ENCODE measurements at regions not wholly inside any gene's neighbourhood (a gene's known extent, or its start where the extent isn't known, plus 50 kb on each side); places are given as distances from the start of the nearest gene placed in this dataset.

- no peak overlapping the region for H3K4me3 ChIP-seq (ENCODE audit: low read length)
- intact Hi-C loops (cut with micrococcal nuclease), result no loop called here
- H2AFZ ChIP-seq (ENCODE audit: low read length), result no peak overlapping the region
- no peak overlapping the region for H3K27ac ChIP-seq (ENCODE audit: low read length)
- no peak overlapping the region for H3K9ac ChIP-seq (ENCODE audit: low read length)
- no peaks in the 10 kb centered on the region for H3K9me3 ChIP-seq (ENCODE audit: low read length)
- H3K9me2 ChIP-seq (replicated peaks; ENCODE audit: low read length), result no peaks in the 10 kb centered on the region
- ChIA-PET POLR2A (ENCODE audit: unreplicated experiment) (no interaction called here), CTCF (no interaction called here)
- DNase-seq (no peak), ATAC-seq (no peak)
- no peak for TF ChIP-seq EZH2phosphoT487 (IDR thresholded peaks at IDR 0.05; ENCODE audit: borderline replicate concordance, low read length)
- TF ChIP-seq CTCF (conservative IDR thresholded peaks at IDR 0.05; ENCODE audit: low read depth, low read length), result no peak
- TF ChIP-seq EZH2 (IDR thresholded peaks at IDR 0.05; ENCODE audit: low read length, unreplicated experiment), result no peak
- H3K36me3 ChIP-seq (ENCODE audit: low read depth, low read length), result no peaks in the 10 kb centered on the region
- H3F3A ChIP-seq (ENCODE audit: low read length, unreplicated experiment), result no peaks in the 10 kb centered on the region
- H3K79me2 ChIP-seq (ENCODE audit: low read length), result no peaks in the 10 kb centered on the region
- no peaks in the 10 kb centered on the region for H3K4me1 ChIP-seq (ENCODE audit: insufficient read depth, low read length)
- no peaks in the 10 kb centered on the region for H4K20me1 ChIP-seq (ENCODE audit: low read length)
- BruUV-seq (replicated peaks), result no TSS peak
- H3K4me2 ChIP-seq (ENCODE audit: low read length), result no peak overlapping the region
- no peaks in the 10 kb centered on the region for H3K27me3 ChIP-seq (ENCODE audit: low read length)
These were observed 191.7 kb upstream of the FERD3L start for GRCh38 chr7:19336836-19337383.

- Histone ChIP-seq H3K4me2 (ENCODE audit: low read length) (no peak overlapping the region), H3F3A (ENCODE audit: low read length, unreplicated experiment) (no peaks in the 10 kb centered on the region), H3K4me1 (ENCODE audit: insufficient read depth, low read length) (no peaks in the 10 kb centered on the region), H2AFZ (ENCODE audit: low read length) (no peak overlapping the region), H3K36me3 (ENCODE audit: low read depth, low read length) (no peaks in the 10 kb centered on the region), H3K4me3 (ENCODE audit: low read length) (no peak overlapping the region), H4K20me1 (ENCODE audit: low read length) (no peaks in the 10 kb centered on the region), H3K27me3 (ENCODE audit: low read length) (no peaks in the 10 kb centered on the region), H3K9ac (ENCODE audit: low read length) (no peak overlapping the region), H3K9me3 (ENCODE audit: low read length) (no peaks in the 10 kb centered on the region), H3K27ac (ENCODE audit: low read length) (no peak overlapping the region), H3K79me2 (ENCODE audit: low read length) (no peaks in the 10 kb centered on the region), H3K9me2 (replicated peaks; ENCODE audit: low read length) (no peaks in the 10 kb centered on the region)
- CTCF ChIA-PET, result no interaction called here
- TF ChIP-seq EZH2 (IDR thresholded peaks at IDR 0.05; ENCODE audit: low read length, unreplicated experiment) (no peak), EZH2phosphoT487 (IDR thresholded peaks at IDR 0.05; ENCODE audit: borderline replicate concordance, low read length) (no peak), CTCF (conservative IDR thresholded peaks at IDR 0.05; ENCODE audit: low read depth, low read length) (no peak)
- no TSS peak for BruUV-seq (replicated peaks)
- POLR2A ChIA-PET (ENCODE audit: unreplicated experiment), result no interaction called here
- intact Hi-C loops (cut with micrococcal nuclease), result no loop called here
- DNase-seq (no peak), ATAC-seq (no peak)
These were observed 188.5 kb upstream of the FERD3L start for GRCh38 chr7:19333706-19334105.

- Histone ChIP-seq H3K4me3 (ENCODE audit: low read length) (no peak overlapping the region), H2AFZ (ENCODE audit: low read length) (no peak overlapping the region), H3K79me2 (ENCODE audit: low read length) (no peaks in the 10 kb centered on the region), H3K9ac (ENCODE audit: low read length) (no peak overlapping the region), H3K9me2 (replicated peaks; ENCODE audit: low read length) (no peaks in the 10 kb centered on the region), H3F3A (ENCODE audit: low read length, unreplicated experiment) (no peaks in the 10 kb centered on the region), H3K4me1 (ENCODE audit: insufficient read depth, low read length) (no peaks in the 10 kb centered on the region), H4K20me1 (ENCODE audit: low read length) (no peaks in the 10 kb centered on the region), H3K36me3 (ENCODE audit: low read depth, low read length) (no peaks in the 10 kb centered on the region), H3K9me3 (ENCODE audit: low read length) (no peaks in the 10 kb centered on the region), H3K27me3 (ENCODE audit: low read length) (0 out of 2 replicates have a peak, but pooled peaks cover 2% of the 10 kb centered on the region), H3K27ac (ENCODE audit: low read length) (no peak overlapping the region), H3K4me2 (ENCODE audit: low read length) (no peak overlapping the region)
- no TSS peak for BruUV-seq (replicated peaks)
- ATAC-seq (no peak), DNase-seq (no peak)
- intact Hi-C loops (cut with micrococcal nuclease), result no loop called here
- ChIA-PET POLR2A (ENCODE audit: unreplicated experiment) (no interaction called here), CTCF (no interaction called here)
- TF ChIP-seq EZH2phosphoT487 (IDR thresholded peaks at IDR 0.05; ENCODE audit: borderline replicate concordance, low read length) (no peak), CTCF (conservative IDR thresholded peaks at IDR 0.05; ENCODE audit: low read depth, low read length) (no peak), EZH2 (IDR thresholded peaks at IDR 0.05; ENCODE audit: low read length, unreplicated experiment) (no peak)
These were observed 181.8 kb upstream of the FERD3L start for GRCh38 chr7:19327018-19327417.

All from PC-3 (cell line).